22Rv1 (cell line): ENCODE measurements at regions not wholly inside any gene's neighbourhood (a gene's known extent, or its start where the extent isn't known, plus 50 kb on each side); places are given as distances from the start of the nearest gene placed in this dataset.

Experiments used
- H3K27ac ChIP-seq: fragments of 450-650 bp; 2 replicates; pipeline ENCODE4 v1.5.1; 2017
- CTCF ChIP-seq: fragments of 450-650 bp; IDR thresholded peaks from 2 replicates; pipeline ENCODE4 v1.5.1; 2017; ENCODE audit warnings: mild to moderate bottlenecking
- ZFX ChIP-seq: fragments of 450-650 bp; IDR thresholded peaks from 2 replicates; pipeline ENCODE4 v1.6.1; 2017; ENCODE audit warnings: antibody characterized with exemption, borderline replicate concordance

DNA sequence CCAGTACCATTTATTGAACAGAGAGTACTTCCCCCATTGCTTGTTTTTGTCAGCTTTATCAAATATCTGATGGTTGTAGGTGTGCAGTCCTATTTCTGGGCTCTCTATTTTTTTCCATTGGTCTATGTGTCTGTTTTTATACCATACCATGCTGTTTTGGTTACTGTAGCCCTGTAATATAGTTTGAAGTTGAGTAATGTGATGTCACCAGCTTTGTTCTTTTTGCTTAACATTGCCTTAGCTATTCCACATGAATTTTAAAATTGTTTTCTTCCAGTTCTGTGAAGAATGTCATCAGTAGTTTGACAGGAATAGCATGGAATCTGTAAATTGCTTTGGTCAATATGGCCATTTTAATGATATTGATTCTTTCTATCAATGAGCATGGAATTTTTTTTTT is 140.5 kb upstream of the RHOBTB1 start:
- H3K27ac ChIP-seq, result no peak overlapping the region
- TF ChIP-seq ZFX, result no peak
- no peak for TF ChIP-seq CTCF

DNA sequence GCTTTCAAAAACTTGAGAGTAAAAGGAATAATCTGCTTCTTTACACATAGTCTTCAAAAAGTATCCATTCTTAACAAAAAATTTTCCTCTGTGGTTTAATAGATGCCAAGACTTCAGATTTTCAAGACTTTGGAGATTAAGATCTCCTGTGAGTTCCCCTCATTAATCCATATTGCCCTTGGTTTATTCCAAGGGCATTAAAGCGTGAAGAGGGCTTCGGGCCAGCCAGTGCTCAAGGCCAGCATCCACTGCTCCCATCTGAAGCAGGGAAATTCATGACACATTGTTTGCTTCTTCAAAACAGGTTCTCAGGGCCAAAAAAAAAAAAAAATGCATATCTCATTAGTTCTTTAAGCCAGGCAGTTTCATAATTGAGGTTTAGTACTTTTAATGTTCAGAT is 137.3 kb upstream of the RHOBTB1 start:
- TF ChIP-seq CTCF (no peak), ZFX (no peak)
- no peak overlapping the region for H3K27ac ChIP-seq

DNA sequence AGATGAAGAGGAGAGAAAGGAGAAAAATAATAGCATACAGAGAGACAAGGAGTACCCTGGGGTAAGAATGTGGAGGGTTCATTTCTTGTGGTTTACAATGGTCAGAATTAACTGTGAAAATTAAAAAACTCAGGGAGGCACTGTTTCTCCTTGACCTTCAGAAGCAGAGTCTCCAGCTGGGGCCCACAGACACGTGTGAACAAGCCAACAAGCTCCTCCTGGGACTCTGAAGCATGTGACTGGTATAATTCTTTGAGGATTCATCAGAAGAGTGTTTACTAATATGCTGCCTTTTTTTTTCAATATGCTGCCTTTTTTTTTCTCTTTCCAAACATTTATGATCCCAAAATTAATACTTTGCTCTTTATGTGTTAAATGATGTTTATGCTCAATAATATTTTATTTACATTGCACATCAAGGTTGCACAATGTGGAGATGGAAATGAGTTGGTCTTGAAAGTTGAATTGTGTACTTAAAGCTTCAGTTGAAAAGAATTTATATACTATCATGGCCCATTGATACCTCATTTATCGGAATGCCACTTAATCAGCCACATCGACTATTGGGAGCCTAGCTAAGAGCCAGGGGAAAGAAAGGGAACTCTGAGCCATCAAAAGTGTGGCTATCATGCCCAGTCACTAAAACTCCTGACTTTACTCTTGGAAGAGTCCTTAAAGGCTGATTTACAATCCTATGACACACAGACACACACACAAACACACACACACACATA is 134.7 kb upstream of the RHOBTB1 start:
- TF ChIP-seq CTCF (no peak), ZFX (no peak)
- H3K27ac ChIP-seq, result no peak overlapping the region

DNA sequence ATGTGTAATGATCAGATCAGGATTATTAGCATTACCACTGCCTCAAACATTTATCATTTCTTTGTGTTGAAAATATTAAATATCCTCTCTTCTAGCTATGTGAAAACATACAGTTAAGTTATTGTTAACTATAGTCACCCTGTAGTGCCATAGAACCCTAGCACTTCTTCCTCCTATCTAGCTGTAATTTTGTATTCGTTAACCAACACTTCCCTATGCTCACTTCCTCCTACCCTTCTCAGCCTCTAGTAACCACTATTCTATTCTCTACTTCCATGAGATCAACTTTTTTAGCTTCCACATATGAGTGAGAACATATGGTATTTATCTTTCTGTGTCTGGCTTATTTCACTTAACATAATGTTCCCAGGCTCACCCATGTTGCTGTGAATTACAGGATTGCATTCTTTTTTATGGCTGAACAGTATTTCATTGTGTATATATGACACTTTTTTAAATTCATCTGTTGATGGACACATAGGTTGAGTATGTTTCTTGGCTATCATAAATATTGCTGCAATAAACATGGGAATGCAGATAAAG is 132.7 kb upstream of the RHOBTB1 start:
- TF ChIP-seq CTCF, result no peak
- TF ChIP-seq ZFX, result no peak
- no peak overlapping the region for H3K27ac ChIP-seq

DNA sequence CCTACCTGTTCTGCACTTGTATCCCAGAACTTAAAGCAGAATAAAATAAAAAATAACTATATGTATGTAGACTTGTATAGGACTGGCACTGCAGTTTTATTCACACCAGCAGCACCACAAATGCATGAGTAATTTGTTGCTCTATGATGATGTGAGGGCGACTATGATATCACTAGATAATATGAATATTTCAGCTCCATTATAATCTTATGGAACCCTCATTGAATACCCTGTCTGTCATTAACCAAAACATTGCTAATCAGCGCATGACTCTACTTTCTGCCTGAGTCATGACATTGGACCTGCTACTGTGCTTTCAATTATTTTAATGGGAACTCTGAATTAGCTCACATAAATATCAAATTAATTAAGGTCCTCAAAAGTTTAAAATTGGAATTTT is 129.4 kb upstream of the RHOBTB1 start:
- TF ChIP-seq CTCF (no peak), ZFX (no peak)
- no peak overlapping the region for H3K27ac ChIP-seq

- peak overlapping the region; percentile 36 for H3K27ac ChIP-seq
- TF ChIP-seq CTCF, result no peak
- TF ChIP-seq ZFX, result no peak
Observed at GRCh38 chr10:61071580-61071979, 127.6 kb upstream of the RHOBTB1 start.

DNA sequence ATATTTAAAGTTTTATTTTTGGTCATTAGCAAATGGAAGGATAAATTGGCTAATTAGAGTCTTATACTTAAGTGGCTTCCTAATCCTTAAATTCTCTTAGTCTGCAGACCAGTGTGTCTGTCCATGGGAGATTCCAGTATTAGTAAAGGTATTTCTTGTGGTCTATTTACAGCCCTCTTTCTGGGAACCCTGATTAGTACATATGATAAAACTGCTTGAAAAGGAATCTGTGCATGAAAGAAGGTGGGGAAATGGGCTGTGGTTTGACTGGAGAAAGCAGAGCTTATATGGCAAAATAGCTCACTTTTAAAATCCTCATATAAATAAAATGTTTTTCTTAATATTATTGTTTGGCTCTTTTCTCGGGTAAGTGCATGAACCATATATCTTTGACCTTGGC is 124.5 kb upstream of the RHOBTB1 start:
- TF ChIP-seq ZFX (no peak), CTCF (no peak)
- H3K27ac ChIP-seq, result no peak overlapping the region
